SHP77 (cell line): ENCODE measurements at regions not wholly inside any gene's neighbourhood (a gene's known extent, or its start where the extent isn't known, plus 50 kb on each side); places are given as distances from the start of the nearest gene placed in this dataset.

Source experiments
- DNase-seq, 2 experiments: peaks; one replicate each; lab custom pipeline; 2025; lab: John Stamatoyannopoulos, UW

DNA sequence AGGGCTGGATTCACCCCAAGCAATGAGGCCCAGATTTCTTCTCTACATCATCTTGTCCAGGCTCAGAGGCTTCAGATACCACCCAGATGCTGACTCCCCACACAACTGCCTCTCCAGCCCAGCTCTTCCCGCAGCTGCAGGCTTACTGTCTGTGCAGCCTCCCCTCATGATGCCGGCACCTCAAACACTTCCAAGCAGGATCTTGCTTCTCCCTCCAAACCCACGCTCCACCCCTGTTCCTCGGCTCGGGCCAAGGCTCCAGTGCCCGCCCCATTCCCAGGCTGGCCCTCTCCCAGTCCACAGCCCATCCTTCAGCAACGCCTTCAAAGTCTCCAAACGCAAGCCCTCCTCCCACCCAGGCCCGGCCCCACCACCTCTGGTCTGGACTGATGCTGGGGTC is 159.2 kb upstream of the LINGO1 start:
- DNase-seq, result no peak

DNA sequence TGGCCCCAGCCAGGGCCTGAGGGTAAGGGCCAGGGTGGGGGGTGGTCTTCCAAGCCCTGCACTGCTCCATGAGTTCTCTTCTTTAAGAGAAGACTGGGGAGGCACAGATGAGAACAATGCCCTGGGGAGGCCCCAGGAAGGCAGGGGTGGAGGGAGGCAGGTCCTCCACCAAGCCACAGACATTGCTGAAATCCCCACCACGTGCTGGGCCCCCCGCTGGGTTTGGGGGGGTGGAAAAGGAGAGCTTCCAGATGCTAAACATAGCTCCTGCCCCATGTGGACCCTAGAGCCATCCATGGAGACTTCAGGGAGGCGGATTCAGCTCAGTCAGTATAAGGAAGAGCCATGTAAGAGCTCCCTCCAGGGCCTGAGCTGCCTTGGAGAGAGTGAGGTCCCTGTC is 157.8 kb upstream of the LINGO1 start:
- no peak for DNase-seq

- no peak for DNase-seq
These were observed 154.2 kb upstream of the LINGO1 start for GRCh38 chr15:77786956-77787355.

DNA sequence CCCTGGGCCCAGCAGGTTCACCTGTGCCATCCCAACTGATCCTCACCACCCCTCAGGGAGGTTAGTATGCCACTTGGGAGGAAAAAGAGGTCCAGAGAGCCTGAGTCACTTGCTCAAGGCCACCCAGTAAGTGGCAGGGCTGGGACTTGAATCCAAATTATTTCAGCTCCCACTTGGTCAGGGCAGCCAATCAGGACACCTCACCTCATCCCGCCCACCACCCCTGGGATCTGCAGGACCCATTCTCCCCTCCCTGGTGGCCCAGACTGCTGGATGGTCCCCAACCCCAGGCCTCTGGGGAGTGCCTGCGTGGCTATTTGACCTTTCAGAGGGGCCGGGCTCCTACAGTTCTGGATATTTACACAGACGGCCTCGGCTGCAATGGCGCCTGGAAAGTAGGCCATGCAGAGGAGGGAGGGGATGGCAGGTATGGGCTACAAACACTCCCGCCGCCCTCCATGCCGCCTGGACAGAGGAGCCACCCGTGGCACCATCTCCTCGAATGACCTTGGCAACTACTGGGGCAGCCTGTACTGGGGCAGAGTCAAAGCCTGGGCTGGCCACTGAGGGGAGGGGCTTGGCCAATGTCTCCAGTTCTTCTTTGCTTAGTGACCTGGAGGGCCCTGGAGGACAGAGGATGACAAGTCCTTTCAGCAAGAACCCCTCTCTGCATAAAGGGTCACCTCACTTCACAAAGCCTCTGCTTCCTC is 153.6 kb upstream of the LINGO1 start:
- DNase-seq, result no peak

GRCh38 chr15:77784361-77785292 is 151.9 kb upstream of the LINGO1 start:
- no peak for DNase-seq

DNA sequence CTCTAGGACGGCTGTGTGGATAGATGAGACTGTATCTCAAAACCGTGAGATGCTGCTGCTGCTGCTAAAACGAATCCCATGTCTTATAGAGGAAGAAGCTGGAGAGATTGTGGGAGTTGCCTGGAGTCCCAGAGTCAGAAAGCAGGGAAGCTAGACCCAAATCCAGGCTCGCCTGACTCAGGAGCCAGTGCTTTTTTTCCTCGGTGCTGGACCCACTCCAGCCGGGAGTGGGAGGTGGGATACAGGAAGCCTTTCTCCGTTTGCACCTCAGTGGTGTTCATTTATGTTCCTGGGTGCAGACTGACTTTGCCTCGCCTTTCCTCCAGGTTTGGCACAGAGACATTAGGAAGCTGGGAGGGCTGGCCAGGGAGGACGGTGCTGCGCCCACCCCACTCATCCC is 150.9 kb upstream of the LINGO1 start:
- DNase-seq, result no peak

DNA sequence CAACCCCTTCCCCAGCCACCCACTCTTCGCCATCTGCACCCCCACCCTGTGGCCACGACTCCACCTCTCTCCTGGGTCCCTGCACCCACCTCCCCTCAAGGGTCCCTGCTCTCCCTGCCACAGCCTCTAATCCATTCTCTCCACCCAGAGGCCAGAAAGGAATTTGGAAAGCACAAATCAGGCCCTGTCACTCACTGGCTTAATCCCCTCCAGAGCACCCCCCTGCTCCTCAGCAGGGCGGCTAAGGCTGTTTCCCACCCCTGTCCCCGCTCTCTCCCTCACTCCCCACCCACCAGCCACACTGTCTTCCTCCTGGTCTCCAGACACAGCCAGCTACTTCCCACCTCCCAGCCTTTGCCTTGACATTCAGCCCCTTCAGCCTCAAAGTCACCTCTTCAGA is 150.0 kb upstream of the LINGO1 start:
- DNase-seq, result no peak

DNA sequence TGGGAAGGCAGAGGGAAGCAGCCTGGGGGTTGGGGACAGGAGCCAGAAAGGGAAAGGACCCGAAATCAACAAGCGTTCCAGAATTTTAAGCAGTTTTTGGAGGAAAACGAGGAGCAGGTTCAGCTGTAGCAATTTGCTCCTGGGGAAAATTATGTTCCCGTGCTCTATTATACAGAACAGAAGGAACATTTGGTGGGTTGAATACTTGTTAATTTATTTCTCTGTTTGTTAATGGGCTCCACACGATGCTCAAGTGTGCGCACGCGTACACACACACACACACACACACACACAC is 149.2 kb upstream of the LINGO1 start:
- DNase-seq, result no peak

DNA sequence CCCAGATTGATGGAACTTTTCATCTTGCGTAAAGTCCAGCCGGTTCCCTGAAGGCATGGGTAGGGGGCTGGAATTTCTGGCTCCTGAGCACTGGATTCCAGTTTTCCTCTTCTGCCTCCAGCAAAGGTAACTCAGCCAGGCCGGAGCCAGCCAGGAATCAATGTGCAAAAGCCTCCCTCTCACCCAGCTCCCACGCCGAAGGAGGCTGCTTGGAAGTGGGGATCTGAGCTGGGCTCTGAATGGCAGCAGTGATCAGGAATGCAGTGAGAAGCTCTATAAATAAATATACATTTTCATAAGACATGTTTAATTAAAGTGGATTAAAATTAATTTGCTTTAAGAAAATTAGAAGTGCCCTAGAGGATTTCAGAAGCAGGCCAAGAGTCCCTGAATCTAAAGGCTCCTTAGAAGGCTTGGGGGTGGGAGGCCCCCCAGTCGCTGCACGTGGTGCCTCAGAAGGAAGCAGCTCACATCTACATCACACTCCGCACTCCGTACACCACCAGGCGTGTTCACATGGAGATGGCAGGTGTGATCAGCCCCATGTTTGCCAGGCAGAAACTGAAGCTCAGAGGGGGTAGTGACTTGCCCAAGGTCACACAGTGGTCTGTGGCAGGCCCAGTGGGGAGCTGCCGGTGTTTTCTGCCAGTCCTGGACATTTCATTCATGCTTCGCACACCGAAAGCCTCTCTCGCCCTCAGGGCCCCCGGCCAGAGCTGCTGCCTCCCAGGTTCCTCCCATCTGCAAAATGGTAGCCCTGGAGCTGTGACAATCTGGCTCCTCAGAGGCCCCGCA is 148.6 kb upstream of the LINGO1 start:
- DNase-seq, result no peak

GRCh38 chr15:77778802-77779201 is 146.1 kb upstream of the LINGO1 start:
- no peak for DNase-seq

DNA sequence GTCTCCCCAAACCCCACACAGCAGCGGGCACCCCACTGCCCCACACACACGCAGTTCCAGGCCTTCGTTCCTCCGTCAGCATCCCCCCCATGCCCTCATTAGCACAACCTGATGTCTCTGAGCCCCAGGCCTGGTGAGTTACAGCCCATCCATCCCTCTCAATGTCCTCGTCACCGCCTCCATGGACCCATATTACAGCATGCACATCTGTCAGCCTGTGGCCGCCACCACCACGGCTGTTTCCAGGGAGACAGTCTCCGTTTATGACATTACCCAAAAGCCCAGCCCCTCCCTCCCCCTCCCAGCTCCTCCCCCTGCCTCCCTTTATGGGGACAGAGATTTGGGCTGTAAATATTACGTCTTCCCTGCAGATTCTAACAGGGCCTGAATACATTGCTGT is 143.1 kb upstream of the LINGO1 start:
- no peak for DNase-seq

DNA sequence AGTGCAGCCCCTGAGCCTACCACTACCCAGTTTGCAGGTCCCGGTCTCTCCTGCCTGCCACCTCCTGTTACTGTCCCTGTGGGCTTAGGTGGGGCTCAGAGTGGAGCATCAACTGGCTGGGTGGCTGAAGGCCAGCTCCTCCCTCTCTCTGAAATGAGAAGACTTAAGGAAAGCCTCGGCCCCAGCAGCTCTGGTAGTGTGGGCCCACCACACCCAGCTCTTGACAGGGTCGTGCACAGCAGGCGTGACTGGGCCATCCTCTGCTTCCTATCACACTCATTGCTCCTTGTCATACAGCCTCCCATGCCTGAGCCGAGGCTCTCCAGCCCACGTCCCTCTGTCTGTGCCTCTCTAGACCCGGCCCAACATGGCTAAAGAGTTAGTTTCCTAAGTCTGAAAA is 142.7 kb upstream of the LINGO1 start:
- DNase-seq, result no peak

GRCh38 chr15:77774350-77774749 is 141.6 kb upstream of the LINGO1 start:
- no peak for DNase-seq

DNA sequence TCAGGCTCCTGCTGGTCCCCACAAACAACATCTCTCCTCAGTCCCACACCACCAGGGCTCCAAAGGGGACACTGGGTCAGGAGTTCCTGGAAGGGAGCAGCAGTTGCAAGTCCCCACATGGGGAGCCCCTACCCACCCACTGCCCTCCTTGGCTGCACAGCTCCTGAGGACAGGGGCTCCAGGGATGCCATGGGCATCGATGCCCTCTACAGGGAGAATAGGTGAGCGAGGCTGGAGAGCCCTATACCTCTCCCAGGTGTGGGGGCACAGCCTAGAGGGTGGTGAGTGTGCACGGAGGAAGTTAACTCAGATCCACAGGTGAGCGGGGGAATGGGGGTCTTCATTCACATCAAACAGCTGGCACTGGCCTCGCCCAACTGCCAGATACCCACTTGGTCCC is 141.2 kb upstream of the LINGO1 start:
- no peak for DNase-seq

- no peak for DNase-seq
These were observed 140.1 kb upstream of the LINGO1 start for GRCh38 chr15:77772641-77773402.

DNA sequence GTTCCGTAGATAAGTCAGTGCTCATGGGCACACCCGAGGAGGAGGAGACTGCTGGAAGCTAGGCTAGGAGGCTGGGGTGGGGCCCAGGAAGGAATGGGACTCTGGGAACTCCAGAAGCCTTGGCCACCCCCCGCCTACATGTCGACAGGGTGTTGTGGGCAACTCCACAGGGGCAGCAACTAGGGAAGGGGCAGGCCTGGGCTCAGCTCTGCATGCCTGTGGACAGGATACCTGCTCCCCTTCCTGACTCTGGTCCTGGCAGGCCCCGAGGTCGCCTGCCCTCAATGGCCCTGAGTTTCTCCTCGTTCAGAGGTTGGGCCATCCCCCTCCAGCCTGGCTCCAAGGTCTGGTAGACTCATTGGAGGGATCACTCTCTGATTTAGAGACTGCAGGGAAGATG is 138.9 kb upstream of the LINGO1 start:
- DNase-seq, result no peak

DNA sequence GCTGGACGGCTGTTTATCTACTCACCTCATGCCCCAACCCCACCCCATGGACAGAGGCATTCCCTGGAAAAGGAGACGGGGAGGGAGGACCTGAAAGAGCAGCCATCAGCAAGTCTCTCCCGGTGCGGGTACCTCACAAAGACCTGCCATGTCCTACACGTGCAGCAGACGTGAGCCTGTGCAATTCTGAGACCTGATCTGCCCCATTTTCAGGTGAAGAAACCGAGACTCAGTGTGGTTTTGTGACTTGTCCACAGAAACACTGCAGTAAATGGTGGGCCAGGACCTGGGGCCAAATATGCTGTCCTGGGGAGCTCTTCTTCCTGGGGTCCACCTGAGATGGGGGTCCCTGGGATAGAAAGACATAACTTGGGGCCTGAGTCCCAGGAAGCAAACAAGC is 137.0 kb upstream of the LINGO1 start:
- no peak for DNase-seq

- no peak for DNase-seq
These were observed 135.9 kb upstream of the LINGO1 start for GRCh38 chr15:77768521-77769078.

GRCh38 chr15:77768107-77768506 is 135.4 kb upstream of the LINGO1 start:
- DNase-seq, result no peak

- no peak for DNase-seq
These were observed 131.4 kb upstream of the LINGO1 start for GRCh38 chr15:77764095-77764494.

DNA sequence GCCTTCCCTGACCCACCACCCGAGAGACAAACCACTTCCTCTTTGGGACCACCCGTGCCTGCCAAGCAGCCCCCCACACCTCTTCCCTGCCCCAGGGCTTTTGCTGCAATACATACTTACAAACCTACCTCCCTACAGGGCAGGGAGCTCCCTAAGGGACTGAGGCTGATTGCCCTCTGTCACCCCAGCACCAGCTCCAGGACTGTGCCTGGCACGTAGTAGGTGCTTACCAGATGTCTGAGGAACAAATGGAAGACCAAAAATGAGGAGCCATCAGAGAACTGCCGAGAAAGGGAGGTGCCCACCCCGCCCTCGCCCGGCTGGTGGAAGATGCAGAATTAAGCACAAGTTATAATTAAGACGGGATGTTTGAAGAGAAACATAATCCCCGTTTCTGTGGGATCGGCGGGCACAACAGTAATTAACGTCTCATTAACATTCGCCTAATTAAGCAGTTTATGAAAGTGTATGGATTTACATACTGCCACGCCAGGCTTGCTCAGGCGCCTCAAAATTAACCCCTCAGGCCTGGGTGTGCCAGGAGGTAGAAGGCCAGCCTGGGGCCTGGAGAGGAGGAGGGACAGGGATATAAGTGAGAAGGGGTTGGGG is 130.1 kb upstream of the LINGO1 start:
- no peak for DNase-seq
